ENCODE measurements at regions not wholly inside any gene's neighbourhood (a gene's known extent, or its start where the extent isn't known, plus 50 kb on each side); places are given as distances from the start of the nearest gene placed in this dataset.
"Not testable (repeated sequence)": the region's sequence is repeated elsewhere in the genome, so short reads cannot be mapped to it uniquely, and the experiment has no call there.

DNA sequence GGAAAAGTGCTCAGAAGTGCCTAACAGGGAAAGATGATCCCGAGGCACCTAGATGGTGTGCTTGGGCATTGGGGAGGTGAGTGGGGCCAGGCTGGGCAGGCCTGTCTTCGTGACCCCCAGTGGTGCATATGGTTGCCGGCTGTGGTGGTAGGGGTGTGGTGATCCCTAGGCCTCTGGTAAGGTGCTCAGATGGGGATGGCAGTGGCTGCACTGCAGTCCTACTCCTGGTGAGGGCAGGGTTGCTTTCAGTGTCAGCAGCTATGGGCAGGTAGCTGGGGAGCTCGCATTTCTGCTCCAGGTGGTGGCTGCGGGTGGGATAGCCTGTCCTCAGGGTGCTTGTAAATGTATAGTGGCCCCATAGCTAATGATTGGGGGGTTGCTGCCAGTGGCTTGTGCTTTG is 154.0 kb downstream of the RAMP3 start:
- WGBS (ENCODE audit: missing lambda C conversion rate) = 15% methylated on average over 4 of the region's 5 CpGs
- no peaks in the 10 kb centered on the region for H3K4me1 ChIP-seq
- no peak overlapping the region for H3K4me3 ChIP-seq
- no peak for ATAC-seq
- no peak for FAIRE-seq
- no peak for TF ChIP-seq EHMT2 (IDR thresholded peaks at IDR 0.05; ENCODE audit: low read depth)
- no peak for TF ChIP-seq HOXB13 (CRISPR knock-in tag; IDR thresholded peaks at IDR 0.05; ENCODE audit: low read depth)
- TF ChIP-seq CHD2 (IDR thresholded peaks at IDR 0.05; ENCODE audit: low read length, partially characterized antibody) = no peak
- no peak for TF ChIP-seq FOXS1 (CRISPR knock-in tag; IDR thresholded peaks at IDR 0.05)
- TF ChIP-seq NFE2L2 (conservative IDR thresholded peaks at IDR 0.05; ENCODE audit: low read length) = no peak
- TF ChIP-seq, protein P1, sequence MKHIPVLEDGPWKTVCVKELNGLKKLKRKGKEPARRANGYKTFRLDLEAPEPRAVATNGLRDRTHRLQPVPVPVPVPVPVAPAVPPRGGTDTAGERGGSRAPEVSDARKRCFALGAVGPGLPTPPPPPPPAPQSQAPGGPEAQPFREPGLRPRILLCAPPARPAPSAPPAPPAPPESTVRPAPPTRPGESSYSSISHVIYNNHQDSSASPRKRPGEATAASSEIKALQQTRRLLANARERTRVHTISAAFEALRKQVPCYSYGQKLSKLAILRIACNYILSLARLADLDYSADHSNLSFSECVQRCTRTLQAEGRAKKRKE (CRISPR knock-in tag; IDR thresholded peaks at IDR 0.05; ENCODE audit: low read depth) = no peak
- TF ChIP-seq GATA3 (IDR thresholded peaks at IDR 0.05; ENCODE audit: borderline replicate concordance) = no peak
- TF ChIP-seq, protein P2, sequence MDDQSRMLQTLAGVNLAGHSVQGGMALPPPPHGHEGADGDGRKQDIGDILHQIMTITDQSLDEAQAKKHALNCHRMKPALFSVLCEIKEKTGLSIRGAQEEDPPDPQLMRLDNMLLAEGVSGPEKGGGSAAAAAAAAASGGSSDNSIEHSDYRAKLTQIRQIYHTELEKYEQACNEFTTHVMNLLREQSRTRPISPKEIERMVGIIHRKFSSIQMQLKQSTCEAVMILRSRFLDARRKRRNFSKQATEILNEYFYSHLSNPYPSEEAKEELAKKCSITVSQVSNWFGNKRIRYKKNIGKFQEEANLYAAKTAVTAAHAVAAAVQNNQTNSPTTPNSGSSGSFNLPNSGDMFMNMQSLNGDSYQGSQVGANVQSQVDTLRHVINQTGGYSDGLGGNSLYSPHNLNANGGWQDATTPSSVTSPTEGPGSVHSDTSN (IDR thresholded peaks at IDR 0.05) = no peak
- no peak for TF ChIP-seq CHD4 (IDR thresholded peaks at IDR 0.05; ENCODE audit: borderline replicate concordance)
- no peak for TF ChIP-seq NR3C1 (IDR thresholded peaks at IDR 0.05)
- TF ChIP-seq HES2 (IDR thresholded peaks at IDR 0.05) = no peak
- POLR2A ChIA-PET = no interaction called here
- H3K27ac ChIP-seq = no peak overlapping the region
- CTCF ChIA-PET = interaction anchor here (1.1 kb wide), 1 partner anchor 38 kb away, joined by 3 read pairs; no protein-coding TSS in a partner anchor
- peaks cover 9% of the 10 kb centered on the region; the same call in 1 of the 3 replicates for H3K9me3 ChIP-seq
- DNase-seq (ENCODE audit: low read depth in 1 of 2, low spot score in 1 of 2) = no peak
- H3K4me2 ChIP-seq = no peak overlapping the region

- POLR2A ChIA-PET = not testable (repeated sequence)
Measured at GRCh38 chr7:45315512-45315911, 157.9 kb downstream of the RAMP3 start.

GRCh38 chr7:45324683-45325237 is 167.2 kb downstream of the RAMP3 start:
- ATAC-seq = no peak
- Histone ChIP-seq H3K27ac (no peak overlapping the region), H3K4me1 (no peaks in the 10 kb centered on the region), H3K9me3 (no peaks in the 10 kb centered on the region), H3K4me3 (no peak overlapping the region), H3K4me2 (no peak overlapping the region)
- DNase-seq (ENCODE audit: low read depth in 1 of 2, low spot score in 1 of 2) = no peak
- FAIRE-seq = no peak
- 45% methylated on average over 4 of the region's 4 CpGs for WGBS (ENCODE audit: missing lambda C conversion rate)
- TF ChIP-seq, protein P3, sequence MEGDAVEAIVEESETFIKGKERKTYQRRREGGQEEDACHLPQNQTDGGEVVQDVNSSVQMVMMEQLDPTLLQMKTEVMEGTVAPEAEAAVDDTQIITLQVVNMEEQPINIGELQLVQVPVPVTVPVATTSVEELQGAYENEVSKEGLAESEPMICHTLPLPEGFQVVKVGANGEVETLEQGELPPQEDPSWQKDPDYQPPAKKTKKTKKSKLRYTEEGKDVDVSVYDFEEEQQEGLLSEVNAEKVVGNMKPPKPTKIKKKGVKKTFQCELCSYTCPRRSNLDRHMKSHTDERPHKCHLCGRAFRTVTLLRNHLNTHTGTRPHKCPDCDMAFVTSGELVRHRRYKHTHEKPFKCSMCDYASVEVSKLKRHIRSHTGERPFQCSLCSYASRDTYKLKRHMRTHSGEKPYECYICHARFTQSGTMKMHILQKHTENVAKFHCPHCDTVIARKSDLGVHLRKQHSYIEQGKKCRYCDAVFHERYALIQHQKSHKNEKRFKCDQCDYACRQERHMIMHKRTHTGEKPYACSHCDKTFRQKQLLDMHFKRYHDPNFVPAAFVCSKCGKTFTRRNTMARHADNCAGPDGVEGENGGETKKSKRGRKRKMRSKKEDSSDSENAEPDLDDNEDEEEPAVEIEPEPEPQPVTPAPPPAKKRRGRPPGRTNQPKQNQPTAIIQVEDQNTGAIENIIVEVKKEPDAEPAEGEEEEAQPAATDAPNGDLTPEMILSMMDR (IDR thresholded peaks at IDR 0.05) = no peak
- no peak for TF ChIP-seq FOSL2 (IDR thresholded peaks at IDR 0.05)
- TF ChIP-seq FOSL2 (CRISPR knock-in tag; IDR thresholded peaks at IDR 0.05) = no peak
- no peak for TF ChIP-seq HOXB5 (CRISPR knock-in tag; IDR thresholded peaks at IDR 0.05)
- no peak for TF ChIP-seq HOXB13 (CRISPR knock-in tag; IDR thresholded peaks at IDR 0.05; ENCODE audit: low read depth)
- TF ChIP-seq HOXA7 (CRISPR knock-in tag; IDR thresholded peaks at IDR 0.05) = no peak
- no peak for TF ChIP-seq RARB (CRISPR knock-in tag; IDR thresholded peaks at IDR 0.05)
- TF ChIP-seq JUN (IDR thresholded peaks at IDR 0.05) = no peak
- no peak for TF ChIP-seq SREBF2 (IDR thresholded peaks at IDR 0.05)
- TF ChIP-seq CBX8 (IDR thresholded peaks at IDR 0.05) = no peak
- no peak for TF ChIP-seq NPAS2 (CRISPR knock-in tag; IDR thresholded peaks at IDR 0.05; ENCODE audit: borderline replicate concordance)
- TF ChIP-seq NR3C1 (IDR thresholded peaks at IDR 0.05) = no peak
- no peak for TF ChIP-seq FOSB (CRISPR knock-in tag; IDR thresholded peaks at IDR 0.05)
- TF ChIP-seq KDM5A (IDR thresholded peaks at IDR 0.05) = no peak
- no peak for TF ChIP-seq TP53 (CRISPR knock-in tag; IDR thresholded peaks at IDR 0.05)
- TF ChIP-seq MAFK (IDR thresholded peaks at IDR 0.05; ENCODE audit: partially characterized antibody) = no peak
- TF ChIP-seq EHF (CRISPR knock-in tag; IDR thresholded peaks at IDR 0.05) = no peak
- no peak for TF ChIP-seq POLR2A (IDR thresholded peaks at IDR 0.05; ENCODE audit: low read length)
- TF ChIP-seq ZSCAN20 (CRISPR knock-in tag; IDR thresholded peaks at IDR 0.05) = no peak
- ChIA-PET POLR2A (no interaction called here), CTCF (interaction anchor here (0.7 kb wide), 1 partner anchor 64 kb away, joined by 3 read pairs; no protein-coding TSS in a partner anchor)

More at GRCh38 chr7:45315512-45315911, 157.9 kb downstream of the RAMP3 start:
- H3K4me1 ChIP-seq; H3K27ac ChIP-seq; H3K4me2 ChIP-seq; FAIRE-seq; H3K9me3 ChIP-seq; H3K4me3 ChIP-seq; ATAC-seq; DNase-seq (ENCODE audit: low read depth in 1 of 2, low spot score in 1 of 2): not testable (repeated sequence)
- CTCF ChIA-PET = interaction anchor here (1.1 kb wide), 1 partner anchor 163 kb away, joined by 3 read pairs; no protein-coding TSS in a partner anchor
- WGBS (ENCODE audit: missing lambda C conversion rate) = 37% methylated on average over 5 of the region's 7 CpGs
